Skeletal muscle cell (primary cell): ENCODE measurements at regions not wholly inside any gene's neighbourhood (a gene's known extent, or its start where the extent isn't known, plus 50 kb on each side); places are given as distances from the start of the nearest gene placed in this dataset.
A peak's percentile ranks its signal among the peaks of the same experiment; 100 is the strongest.

ENCODE experiments used
- DNase-seq: peaks from one replicate; pipeline ENCODE4 v3.0.0-alpha.2; 2010; ENCODE audit warnings: low read depth
- H3K4me3 ChIP-seq: 2 replicates; pipeline ENCODE4 v1.5.1; 2011; ENCODE audit warnings: low read depth, mild to moderate bottlenecking, control low read depth, low read length, moderate library complexity

DNA sequence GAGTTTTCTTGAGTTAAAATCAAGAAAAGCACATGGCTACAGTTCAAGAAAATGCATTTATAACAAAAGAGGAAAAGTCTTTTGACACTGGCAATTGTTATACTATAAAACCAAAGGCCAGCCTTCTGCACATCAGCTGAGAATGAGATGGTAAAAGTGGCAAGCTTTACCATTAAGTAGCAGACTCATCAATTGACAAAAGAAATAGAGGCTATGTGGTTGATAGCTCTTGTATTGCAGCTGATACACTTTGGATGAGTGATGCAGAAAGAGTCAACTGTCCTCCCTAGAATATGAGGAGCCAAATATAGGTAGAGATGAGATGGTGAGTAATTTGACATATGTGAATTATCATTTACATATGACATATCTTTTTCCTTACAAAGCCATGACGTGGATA is 1100.9 kb upstream of the CDH6 start:
- DNase-seq, result no peak
- no peak overlapping the region for H3K4me3 ChIP-seq

DNA sequence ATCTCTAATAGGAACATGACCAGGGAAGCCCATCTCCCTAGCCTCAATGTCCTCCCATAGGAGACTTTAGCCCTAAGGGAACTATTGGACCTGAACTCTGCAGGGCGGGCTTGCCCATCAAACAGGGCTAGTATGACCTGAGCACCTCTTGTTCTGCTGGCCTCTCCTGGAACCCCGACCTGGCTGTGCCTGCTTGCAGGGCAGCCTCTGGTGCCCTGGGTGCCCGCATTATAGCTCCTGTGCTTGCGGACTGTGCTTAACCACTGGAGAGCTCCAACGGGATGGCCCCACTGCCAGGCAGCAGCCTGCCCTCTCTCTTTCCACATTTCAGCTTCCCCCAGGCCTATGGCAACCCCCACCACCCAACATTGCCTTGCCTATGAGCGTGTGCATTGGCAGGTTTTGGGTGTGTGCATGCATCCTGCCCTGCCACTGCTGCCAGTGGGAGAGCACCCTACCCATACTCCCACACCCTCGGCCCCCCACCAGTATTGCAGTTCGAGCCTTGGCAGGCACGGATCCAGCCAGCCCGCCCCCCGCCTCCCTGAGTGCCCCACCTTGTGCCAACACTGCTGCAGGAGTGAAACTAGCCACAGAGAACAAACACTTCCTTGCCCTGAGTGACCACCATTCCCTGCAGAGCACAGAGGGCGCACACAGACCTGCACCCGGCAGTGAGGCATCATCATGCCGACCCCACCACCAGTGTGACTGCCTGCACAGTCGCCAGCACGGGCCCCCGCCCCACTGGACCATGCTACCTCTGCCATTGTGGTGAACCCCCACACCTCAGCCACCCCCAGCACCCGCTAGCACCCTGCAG is 1123.8 kb upstream of the CDH6 start:
- DNase-seq, result no peak
- H3K4me3 ChIP-seq, result no peak overlapping the region

DNA sequence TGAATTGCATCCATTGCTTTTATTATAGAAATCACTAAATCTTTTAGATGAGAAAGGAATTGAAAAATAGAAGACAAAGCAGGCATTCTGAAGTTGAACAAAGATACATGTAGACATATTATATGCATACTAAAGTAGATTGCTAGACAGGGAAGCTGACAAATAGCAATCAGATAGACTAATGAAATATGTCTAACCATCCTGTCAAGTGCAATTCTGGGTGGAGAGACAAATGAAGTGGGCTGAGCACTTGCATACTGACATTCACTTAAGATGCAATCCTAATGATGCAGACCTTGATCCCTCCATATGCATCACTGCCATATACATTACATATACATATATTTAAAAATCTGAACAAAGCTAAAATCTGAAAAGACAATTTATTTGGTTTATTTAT is 1130.0 kb upstream of the CDH6 start:
- no peak overlapping the region for H3K4me3 ChIP-seq
- no peak for DNase-seq

DNA sequence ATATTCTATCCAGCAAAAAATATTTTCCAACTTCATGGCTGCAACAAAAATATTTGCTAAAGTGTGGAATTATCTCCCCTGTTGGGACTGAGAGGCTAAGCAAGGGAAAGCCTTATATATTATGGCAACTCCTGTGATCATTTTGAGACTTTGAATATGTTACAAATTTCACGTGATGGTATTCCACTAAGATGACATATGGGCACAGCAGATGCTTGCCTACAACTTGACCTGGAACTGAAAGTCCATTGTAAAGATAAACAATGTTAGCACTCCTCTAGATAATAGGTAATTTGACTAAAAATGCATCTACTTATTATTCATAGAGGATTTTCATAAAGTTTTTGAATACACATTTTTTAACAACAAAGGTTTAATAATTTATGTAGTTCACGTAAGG is 1141.5 kb upstream of the CDH6 start:
- DNase-seq, result no peak
- no peak overlapping the region for H3K4me3 ChIP-seq

DNA sequence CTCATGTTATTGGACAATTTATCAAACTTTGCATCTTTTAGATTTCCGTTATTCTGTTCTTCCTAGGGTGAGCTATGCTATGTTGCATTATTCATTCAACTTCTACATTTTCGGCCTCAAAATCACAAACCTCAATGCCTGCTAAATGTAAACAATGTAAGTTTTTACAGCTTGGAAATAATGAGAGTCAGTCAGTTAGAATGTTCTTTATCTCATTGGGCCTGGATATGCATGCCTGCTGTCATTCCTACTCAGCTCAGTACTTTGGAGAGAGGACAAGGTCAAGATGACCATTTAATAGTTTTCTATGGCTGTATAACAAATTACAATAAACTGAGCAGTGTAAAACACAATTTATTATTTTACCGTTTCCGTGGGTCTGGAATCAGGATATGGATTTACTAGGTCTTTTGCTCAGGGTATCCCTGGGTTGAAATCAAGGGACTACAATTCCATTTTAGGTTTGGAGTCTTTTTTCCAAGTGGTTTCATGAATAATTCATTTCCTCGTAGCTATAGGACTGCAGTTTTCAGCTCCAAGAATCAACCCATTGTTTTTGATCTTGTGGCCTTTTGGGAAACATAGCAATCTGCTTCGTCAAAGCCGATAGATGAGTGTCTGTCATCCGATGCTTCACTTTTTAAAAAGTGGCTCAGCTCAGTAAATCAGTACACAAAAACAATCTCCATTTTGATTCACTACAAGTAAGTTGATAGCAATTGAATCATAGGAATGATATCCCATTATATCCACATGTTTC is 1143.2 kb upstream of the CDH6 start:
- DNase-seq, result no peak

DNA sequence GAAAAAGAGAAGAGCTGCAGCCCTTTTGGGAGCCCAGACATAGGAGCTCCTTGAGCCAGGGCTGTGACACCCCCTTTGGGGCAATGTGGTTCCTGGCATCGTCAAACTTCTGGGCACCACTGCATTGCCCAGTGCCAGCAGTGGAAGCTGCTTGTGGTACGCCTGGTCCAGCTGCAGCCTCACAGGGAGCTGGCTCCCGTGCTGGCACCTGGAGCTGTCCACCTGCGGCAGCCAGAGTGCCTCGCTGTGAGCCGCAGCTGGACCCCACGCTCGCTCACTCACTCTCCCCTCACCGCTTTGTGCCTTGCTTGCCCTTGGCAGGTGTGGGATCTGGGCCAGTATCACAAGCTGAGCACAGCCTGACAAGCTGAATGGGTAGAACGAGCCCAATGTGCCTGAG is 1150.8 kb upstream of the CDH6 start:
- H3K4me3 ChIP-seq, result no peak overlapping the region
- no peak for DNase-seq

More for the DNA sequence above, 1143.2 kb upstream of the CDH6 start:
- H3K4me3 ChIP-seq, result no peak overlapping the region

DNA sequence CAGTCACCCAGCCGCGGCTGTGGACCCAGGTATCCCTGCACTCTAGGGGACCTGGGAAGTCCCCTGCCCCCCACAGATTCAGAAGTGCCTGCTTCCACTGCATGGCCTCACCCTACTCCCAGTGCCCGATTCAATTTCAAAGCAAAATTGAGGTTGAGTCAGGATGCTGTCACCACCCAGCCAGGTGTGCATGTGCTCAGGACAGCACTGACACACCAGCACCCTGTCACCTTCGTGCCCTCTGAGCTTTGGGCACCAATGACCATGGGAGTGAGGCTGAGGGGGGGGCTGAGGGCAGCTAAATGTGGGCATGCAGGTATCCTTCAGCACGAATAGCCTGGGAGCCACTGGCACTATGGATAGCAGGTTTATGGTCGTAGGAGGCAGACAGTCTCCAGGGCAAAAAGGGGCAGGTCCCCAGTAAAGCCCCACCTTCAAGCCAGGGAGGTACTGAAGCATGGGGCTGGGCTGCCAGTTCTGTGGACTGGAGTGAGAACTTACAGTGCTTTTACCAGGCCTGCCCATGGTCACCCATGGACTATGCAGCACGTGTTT is 1151.6 kb upstream of the CDH6 start:
- DNase-seq, result no peak

DNA sequence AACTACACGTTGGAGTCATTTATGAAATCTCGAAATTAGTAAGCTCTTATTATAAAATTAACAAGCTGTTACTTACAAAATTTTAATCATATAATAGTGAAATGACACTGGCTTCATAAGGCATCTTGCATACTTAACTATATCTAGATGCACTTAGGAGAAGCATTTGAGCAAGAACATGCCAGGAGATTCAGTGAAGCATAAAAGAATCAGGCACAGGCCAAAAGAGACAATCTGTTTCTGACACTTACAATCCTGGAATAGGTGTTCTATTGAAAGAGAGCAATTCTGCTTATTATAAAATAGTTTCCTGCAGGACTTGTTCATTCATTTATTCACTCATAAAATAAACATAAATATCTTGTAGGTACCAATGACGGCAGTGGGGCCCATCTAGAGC is 1152.2 kb upstream of the CDH6 start:
- DNase-seq, result no peak

More for the DNA sequence above, 1151.6 kb upstream of the CDH6 start:
- H3K4me3 ChIP-seq, result no peak overlapping the region

DNA sequence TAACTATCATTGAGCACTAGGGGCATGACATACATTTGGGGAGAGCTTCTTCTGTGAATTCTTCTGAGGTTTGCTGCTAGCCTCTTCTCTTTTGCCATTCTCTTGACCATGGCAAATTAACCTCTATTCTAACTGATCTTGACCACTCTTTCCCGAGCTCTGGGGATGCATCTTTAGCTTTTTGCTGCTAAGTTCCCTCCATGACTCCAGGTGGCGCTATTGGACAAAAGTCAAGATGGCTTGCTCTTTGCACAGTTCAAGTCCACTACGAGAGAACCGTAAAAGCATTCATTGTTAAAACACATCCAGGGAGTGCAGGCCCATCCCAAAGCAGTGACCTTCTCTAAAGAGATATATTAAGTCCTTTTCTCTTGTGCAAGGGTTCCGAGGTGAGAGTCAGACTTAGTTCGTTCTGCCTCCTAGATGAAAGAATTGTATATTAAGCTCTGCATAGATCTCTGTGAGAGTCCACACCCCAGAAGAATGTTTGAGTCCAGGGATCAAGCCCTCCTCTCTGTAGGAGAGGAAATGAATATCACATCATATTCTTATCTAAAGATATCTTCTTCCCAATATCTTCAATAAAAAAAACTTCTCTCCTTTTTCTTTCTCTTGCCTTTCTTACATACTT is 1152.9 kb upstream of the CDH6 start:
- H3K4me3 ChIP-seq, result no peak overlapping the region
- DNase-seq, result peak; percentile 6

More for the DNA sequence above, 1152.2 kb upstream of the CDH6 start:
- H3K4me3 ChIP-seq, result no peak overlapping the region

DNA sequence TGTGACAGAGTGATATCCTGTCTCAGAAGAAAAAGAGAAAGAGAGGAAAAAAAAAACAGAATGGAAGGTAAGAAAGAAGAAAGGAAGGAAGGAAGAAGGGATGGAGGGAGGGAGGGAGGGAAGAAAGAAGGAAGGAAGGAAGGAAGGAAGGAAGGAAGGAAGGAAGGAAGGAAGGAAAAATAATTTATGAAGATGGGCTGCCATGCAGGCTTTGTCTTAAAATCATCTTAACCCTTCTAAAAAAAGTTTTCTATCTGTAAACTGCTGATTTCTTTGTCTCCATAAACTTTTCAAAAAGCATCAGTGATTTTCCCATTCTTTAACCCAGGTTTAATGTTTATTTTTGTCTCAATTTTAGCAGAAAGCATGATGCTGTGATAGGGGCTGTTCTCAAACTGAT is 1154.1 kb upstream of the CDH6 start:
- no peak overlapping the region for H3K4me3 ChIP-seq
- no peak for DNase-seq

DNA sequence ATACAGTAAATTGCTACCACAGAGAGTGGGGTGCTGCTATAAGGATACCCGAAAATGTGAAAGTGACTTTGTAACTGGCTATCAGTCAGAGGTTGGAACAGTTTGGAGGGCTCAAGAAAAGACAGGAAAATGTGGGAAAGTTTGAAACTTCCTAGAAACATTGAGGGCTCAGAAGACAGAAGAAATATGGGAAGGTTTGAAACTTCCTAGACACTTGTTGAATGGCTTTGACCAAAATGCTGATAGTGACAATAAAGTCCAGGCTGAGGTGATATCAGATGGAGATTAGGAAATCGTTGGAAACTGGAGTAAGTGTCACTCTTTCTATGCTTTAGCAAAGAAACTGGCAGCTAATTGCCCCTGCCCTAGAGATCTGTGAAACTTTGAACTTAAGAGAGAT is 1158.6 kb upstream of the CDH6 start:
- no peak overlapping the region for H3K4me3 ChIP-seq

DNA sequence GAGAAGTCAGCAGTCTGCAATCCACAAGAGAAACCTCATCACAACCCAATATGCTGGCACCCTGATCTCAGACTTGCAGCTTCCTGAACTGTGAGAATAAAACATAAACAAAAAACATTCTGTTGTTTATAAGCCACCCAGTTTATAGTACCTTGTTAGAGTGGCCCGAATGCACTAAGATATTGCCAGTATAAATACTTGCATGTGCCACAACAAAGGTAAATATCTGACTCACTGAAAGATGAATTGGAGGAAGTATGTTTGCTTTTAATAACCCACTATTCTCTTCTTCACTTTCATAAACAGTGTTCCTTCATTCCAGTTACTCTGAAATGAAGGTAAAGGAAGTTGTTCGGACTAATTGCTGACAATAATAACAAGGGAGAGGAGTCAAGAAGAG is 1163.4 kb upstream of the CDH6 start:
- H3K4me3 ChIP-seq, result no peak overlapping the region
- no peak for DNase-seq

More for the DNA sequence above, 1158.6 kb upstream of the CDH6 start:
- DNase-seq, result no peak

DNA sequence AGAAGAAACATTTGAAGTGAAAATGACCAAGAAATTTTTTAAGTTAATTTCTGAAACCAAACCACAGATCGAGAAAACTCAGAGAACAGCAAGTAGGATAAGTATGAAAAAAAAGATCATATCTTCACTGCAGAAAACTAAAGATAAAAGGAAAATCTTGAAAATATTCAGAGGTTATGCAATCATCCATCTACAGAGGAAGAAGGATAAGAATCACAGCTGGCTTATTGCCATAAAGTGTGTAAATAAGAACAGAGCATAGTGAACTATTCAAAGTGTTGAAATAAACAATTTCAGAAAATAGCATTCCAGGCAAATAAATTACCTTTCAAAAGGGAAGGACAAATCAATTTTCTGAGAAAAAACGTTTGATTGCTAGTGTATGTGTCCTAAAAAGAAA is 1191.7 kb upstream of the CDH6 start:
- no peak for DNase-seq
- no peak overlapping the region for H3K4me3 ChIP-seq

DNA sequence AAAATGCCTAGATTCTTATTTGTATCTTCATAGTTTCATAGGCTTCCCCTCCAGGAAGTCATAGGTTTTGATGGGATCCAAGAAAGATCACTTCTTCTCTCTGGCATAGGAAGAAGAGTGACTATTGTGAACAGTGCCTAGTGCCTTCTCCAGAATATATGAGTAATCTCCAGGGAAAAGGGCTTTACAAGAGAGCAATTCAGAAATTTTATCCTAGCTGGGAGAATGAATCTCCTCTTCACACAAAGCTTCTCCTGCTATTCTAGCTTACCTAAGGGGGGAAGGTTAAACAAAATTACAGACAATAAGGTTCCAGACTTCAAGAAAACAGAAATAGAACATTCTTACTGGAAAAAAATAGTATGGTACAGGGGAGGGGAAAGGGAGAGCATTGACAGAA is 1193.3 kb upstream of the CDH6 start:
- no peak overlapping the region for H3K4me3 ChIP-seq
- DNase-seq, result no peak

DNA sequence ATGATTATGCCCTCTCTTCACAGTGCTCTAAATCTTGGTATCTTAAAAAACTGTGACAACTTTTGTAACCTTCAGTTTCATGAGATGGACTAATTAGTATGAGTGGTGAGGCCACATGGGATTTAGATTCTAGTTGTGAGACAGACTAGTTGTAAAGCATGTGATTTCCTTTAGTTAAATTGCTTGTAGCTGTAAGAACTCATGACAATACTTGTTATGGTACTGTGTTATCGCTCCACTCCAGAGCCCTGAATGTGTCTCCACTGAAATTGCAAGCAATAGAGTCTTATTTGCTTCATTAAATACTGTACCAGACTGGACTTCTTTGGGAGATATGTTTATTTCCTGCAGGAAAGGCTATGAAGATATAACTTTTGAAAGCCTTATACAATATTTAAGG is 1198.3 kb upstream of the CDH6 start:
- DNase-seq, result no peak
- H3K4me3 ChIP-seq, result no peak overlapping the region

DNA sequence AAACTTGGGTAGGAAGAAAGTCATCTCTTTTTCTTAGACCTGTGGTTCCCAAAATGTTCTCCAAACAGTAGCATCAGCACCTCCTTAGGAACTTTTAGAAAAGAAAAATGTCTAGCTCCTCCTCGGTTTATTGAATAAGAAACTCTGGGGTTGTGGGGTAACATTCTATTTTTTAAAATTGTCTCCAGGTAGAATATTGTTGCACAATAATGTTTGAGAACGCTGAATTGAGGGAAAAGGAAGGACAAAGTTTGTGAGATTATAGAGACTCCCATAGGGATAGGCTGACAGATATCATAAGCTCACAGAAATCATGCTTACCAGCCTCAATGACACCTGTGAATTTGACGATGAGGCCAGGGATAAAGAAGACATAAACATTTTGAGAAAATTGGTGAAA is 1199.0 kb upstream of the CDH6 start:
- H3K4me3 ChIP-seq, result no peak overlapping the region
- DNase-seq, result no peak

DNA sequence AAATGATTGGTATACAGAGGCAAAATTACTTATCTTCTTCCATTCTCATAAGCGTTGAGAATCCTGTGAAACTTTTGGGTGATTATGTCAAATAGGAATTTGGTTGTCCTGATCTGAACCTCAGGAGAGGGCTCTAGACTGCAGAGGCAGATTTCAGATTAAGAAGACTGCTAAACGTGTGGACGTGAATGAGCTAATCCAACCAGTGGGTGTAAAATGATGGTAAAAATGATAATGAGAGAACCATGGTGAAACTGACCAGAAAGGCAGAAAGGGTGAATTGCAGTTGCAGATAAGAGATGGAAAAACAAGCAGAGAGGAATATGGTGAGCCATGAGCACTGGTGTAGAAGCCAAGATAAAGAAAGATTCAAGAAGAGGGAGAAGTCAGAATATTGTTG is 1200.2 kb upstream of the CDH6 start:
- DNase-seq, result no peak
- H3K4me3 ChIP-seq, result no peak overlapping the region

DNA sequence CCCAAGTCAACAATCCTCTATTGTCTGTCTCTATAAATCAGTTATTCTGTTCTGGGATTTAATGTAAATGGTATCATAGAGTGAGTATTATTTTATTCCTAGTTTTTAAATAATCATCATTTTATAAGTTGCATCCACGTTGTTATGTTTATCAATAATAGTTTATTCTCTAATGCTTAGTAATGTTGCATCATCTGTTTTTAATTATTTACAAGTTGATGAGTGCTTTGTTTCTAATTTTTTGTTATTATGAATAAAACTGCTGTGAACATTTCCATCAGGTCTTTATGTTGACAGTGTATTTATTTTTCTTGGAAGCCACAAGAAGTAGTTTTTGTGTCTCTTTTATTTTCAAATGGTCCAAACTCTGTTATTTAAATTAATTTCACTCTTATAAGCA is 1201.2 kb upstream of the CDH6 start:
- no peak overlapping the region for H3K4me3 ChIP-seq
- DNase-seq, result no peak

DNA sequence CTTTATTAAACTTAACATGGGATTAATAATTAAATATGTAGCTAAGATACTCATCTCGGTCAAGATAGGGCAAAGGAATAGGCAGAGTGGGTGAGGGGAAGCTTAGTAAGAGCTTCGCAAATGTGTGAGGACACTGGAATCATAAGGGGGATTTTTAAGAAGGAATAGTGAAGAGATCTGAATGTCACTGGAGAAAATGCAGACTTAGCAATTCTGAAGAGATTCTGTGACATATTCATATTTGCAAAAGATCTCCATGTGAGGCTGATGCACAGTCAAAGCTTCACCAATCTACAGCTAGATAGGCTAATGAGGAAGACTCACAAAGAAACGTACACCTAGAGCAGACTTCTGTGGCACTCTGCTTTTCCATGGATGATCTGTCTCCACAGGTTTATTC is 1202.8 kb upstream of the CDH6 start:
- DNase-seq, result no peak
- no peak overlapping the region for H3K4me3 ChIP-seq

DNA sequence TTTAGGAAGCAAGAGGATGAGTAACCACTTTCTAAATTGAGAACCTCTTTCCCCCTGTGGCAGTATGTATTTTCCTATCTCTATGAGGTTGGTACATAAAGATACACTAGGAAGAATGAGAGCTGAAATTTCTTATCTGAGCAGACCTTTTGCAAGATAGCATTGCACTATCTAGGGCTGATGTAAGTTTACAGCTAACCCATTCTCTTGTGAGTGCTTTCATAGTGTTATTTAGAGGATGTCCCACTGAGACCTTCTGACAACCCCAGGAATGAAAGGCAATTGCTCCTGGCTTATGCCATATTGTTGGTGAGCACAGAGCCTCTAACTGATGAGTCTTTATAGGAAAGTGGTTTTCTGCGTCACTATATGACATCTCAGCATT is 1209.3 kb upstream of the CDH6 start:
- DNase-seq, result no peak
- H3K4me3 ChIP-seq, result no peak overlapping the region
